ENCODE measurements at regions not wholly inside any gene's neighbourhood (a gene's known extent, or its start where the extent isn't known, plus 50 kb on each side); places are given as distances from the start of the nearest gene placed in this dataset.

DNA sequence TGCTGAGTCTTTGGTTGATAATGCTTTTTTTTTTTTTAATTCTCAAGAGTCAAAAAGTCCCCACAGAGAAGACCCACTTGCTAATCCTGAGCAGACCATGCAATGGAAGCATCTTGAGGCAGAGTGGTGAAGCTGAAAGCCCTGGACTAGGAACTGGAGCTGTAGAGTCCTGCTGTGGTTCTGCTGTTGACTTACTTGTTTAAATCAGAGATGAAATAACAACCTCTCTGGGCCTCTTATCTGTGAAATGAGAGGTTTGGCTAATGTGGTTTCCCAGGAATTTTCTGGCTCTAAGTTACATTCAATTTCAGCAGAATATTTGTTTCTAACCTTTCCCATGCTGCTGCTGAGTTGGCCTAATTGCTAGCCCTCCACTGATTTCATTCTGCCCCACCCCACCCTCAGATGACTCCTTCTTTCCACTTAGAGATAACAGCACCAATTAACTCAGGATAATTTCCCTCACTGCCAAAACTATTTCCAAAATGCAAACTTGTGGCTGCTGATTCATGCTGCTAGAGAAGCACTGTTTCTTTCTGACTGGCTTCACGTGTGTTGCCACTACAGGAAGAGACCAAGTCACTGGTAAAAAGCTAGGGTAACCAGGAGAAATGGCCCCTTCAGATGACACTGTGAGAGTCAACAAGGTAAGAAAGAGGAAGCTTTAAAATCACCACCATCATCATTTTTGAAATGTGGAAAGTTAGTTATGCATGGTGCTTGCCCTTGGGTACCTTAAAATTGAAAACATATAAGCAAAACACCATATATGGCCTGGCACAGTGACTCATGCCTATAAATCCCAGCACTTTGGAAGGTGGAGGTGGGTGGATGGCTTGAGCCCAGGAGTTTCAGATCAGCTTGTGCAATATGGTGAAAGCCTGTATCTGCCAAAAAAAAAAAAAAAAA lies 326.4 kb downstream of the DCHS2 start:
- ATAC-seq = no peak
- TF ChIP-seq, protein P1, sequence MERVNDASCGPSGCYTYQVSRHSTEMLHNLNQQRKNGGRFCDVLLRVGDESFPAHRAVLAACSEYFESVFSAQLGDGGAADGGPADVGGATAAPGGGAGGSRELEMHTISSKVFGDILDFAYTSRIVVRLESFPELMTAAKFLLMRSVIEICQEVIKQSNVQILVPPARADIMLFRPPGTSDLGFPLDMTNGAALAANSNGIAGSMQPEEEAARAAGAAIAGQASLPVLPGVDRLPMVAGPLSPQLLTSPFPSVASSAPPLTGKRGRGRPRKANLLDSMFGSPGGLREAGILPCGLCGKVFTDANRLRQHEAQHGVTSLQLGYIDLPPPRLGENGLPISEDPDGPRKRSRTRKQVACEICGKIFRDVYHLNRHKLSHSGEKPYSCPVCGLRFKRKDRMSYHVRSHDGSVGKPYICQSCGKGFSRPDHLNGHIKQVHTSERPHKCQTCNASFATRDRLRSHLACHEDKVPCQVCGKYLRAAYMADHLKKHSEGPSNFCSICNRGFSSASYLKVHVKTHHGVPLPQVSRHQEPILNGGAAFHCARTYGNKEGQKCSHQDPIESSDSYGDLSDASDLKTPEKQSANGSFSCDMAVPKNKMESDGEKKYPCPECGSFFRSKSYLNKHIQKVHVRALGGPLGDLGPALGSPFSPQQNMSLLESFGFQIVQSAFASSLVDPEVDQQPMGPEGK (CRISPR knock-in tag; IDR thresholded peaks at IDR 0.05; ENCODE audit: borderline replicate concordance) = no peak

DNA sequence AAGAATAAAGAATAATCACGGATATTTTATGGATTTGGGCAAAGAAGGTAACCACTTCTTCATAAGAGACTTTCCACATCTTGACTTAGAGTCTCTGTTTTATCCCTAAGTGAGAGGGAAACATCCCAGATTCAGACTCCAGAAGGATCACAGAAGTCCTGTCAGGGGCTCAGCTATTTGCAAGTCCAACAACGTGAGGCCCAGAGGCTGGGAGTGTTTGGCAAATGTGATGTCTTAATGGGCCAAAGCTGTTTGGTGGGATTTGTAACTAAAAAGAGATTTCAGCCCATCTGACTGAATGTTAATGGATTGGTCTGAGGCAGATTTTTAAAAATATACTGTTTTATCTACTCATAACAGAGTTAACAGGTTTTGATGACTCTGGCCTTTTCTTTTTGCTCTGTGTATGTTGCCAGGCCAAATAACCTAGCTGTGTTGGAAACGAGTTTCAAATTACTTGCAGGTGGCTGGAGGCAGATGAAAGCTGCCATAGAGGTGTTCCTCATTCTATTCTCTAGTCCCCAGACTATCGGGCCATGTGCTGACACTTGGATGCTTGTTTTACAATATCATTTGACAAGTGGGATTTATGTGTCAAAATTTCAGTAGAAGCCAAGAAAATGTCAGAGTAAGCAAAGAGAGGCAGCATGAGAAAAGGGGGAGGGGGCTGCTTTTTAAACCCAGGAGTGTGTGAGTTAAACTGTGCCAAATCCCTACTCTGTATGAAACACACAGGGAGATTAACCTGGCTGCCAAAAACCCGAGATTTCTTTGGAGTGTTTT lies 330.9 kb downstream of the DCHS2 start:
- ATAC-seq = no peak
- TF ChIP-seq ZNF565 (CRISPR knock-in tag; conservative IDR thresholded peaks at IDR 0.05; ENCODE audit: low read depth) = no peak
- TF ChIP-seq, protein P2, sequence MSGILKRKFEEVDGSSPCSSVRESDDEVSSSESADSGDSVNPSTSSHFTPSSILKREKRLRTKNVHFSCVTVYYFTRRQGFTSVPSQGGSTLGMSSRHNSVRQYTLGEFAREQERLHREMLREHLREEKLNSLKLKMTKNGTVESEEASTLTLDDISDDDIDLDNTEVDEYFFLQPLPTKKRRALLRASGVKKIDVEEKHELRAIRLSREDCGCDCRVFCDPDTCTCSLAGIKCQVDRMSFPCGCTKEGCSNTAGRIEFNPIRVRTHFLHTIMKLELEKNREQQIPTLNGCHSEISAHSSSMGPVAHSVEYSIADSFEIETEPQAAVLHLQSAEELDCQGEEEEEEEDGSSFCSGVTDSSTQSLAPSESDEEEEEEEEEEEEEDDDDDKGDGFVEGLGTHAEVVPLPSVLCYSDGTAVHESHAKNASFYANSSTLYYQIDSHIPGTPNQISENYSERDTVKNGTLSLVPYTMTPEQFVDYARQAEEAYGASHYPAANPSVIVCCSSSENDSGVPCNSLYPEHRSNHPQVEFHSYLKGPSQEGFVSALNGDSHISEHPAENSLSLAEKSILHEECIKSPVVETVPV (CRISPR knock-in tag; IDR thresholded peaks at IDR 0.05) = no peak
- TF ChIP-seq, protein P3, sequence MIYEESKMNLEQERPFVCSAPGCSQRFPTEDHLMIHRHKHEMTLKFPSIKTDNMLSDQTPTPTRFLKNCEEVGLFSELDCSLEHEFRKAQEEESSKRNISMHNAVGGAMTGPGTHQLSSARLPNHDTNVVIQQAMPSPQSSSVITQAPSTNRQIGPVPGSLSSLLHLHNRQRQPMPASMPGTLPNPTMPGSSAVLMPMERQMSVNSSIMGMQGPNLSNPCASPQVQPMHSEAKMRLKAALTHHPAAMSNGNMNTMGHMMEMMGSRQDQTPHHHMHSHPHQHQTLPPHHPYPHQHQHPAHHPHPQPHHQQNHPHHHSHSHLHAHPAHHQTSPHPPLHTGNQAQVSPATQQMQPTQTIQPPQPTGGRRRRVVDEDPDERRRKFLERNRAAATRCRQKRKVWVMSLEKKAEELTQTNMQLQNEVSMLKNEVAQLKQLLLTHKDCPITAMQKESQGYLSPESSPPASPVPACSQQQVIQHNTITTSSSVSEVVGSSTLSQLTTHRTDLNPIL (CRISPR knock-in tag; IDR thresholded peaks at IDR 0.05; ENCODE audit: low read depth) = no peak
- no peak for TF ChIP-seq ZFP30 (CRISPR knock-in tag; IDR thresholded peaks at IDR 0.05)
- no peak for TF ChIP-seq ZNF8 (CRISPR knock-in tag; IDR thresholded peaks at IDR 0.05)
- TF ChIP-seq, protein P4, sequence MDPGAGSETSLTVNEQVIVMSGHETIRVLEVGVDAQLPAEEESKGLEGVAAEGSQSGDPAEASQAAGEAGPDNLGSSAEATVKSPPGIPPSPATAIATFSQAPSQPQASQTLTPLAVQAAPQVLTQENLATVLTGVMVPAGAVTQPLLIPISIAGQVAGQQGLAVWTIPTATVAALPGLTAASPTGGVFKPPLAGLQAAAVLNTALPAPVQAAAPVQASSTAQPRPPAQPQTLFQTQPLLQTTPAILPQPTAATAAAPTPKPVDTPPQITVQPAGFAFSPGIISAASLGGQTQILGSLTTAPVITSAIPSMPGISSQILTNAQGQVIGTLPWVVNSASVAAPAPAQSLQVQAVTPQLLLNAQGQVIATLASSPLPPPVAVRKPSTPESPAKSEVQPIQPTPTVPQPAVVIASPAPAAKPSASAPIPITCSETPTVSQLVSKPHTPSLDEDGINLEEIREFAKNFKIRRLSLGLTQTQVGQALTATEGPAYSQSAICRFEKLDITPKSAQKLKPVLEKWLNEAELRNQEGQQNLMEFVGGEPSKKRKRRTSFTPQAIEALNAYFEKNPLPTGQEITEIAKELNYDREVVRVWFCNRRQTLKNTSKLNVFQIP (CRISPR knock-in tag; IDR thresholded peaks at IDR 0.05; ENCODE audit: borderline replicate concordance, low read depth) = no peak
- TF ChIP-seq TOX (CRISPR knock-in tag; IDR thresholded peaks at IDR 0.05; ENCODE audit: borderline replicate concordance) = no peak
- TF ChIP-seq PPARA (CRISPR knock-in tag; IDR thresholded peaks at IDR 0.05; ENCODE audit: borderline replicate concordance) = no peak

DNA sequence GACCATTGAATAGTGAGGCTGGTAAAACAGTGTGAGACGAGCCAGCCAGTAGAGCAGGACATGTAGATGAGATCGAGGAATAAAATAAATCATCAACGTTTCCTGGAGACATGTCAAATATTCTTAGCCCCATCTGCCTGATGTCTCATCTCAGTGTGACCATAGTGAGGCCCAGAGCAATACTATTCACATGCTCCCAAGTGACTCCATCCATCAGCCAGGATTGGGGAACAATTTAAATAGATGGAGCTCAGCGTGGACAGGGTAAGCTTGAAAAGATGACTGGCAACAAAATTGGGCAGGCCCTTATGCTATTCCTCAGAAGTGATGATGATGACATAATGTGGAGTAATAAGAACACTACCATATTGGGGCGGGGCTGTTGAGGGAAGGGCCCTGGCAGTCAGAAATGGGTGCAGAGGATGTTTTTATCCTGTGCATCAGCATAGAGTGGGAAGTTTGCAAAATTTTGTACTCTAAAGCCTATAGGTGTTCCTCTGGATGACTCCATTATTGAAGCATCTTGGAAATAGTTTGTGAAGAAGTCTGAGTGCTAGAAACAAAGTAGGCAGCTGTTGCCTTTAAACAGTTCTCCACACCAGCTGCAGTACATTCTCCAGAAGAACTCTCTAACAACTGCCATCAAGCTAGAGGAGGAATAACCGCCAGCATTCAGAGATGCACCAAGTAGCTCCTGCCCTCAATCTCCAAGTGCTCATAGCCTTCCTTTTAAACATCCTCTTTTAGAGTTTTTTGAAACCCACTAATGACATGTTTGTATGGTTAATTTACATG lies 333.0 kb downstream of the DCHS2 start:
- ATAC-seq = no peak
- no peak for TF ChIP-seq PPARA (CRISPR knock-in tag; IDR thresholded peaks at IDR 0.05; ENCODE audit: borderline replicate concordance)
- TF ChIP-seq, protein P5, sequence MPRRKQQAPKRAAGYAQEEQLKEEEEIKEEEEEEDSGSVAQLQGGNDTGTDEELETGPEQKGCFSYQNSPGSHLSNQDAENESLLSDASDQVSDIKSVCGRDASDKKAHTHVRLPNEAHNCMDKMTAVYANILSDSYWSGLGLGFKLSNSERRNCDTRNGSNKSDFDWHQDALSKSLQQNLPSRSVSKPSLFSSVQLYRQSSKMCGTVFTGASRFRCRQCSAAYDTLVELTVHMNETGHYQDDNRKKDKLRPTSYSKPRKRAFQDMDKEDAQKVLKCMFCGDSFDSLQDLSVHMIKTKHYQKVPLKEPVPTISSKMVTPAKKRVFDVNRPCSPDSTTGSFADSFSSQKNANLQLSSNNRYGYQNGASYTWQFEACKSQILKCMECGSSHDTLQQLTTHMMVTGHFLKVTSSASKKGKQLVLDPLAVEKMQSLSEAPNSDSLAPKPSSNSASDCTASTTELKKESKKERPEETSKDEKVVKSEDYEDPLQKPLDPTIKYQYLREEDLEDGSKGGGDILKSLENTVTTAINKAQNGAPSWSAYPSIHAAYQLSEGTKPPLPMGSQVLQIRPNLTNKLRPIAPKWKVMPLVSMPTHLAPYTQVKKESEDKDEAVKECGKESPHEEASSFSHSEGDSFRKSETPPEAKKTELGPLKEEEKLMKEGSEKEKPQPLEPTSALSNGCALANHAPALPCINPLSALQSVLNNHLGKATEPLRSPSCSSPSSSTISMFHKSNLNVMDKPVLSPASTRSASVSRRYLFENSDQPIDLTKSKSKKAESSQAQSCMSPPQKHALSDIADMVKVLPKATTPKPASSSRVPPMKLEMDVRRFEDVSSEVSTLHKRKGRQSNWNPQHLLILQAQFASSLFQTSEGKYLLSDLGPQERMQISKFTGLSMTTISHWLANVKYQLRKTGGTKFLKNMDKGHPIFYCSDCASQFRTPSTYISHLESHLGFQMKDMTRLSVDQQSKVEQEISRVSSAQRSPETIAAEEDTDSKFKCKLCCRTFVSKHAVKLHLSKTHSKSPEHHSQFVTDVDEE (CRISPR knock-in tag; IDR thresholded peaks at IDR 0.05) = no peak
- no peak for TF ChIP-seq ESRRG (CRISPR knock-in tag; IDR thresholded peaks at IDR 0.05)
- TF ChIP-seq RARB (CRISPR knock-in tag; IDR thresholded peaks at IDR 0.05) = no peak
- TF ChIP-seq ZFP3 (CRISPR knock-in tag; IDR thresholded peaks at IDR 0.05) = no peak
- TF ChIP-seq ARNTL (CRISPR knock-in tag; IDR thresholded peaks at IDR 0.05; ENCODE audit: borderline replicate concordance, low read depth) = no peak
- no peak for TF ChIP-seq SNAI2 (CRISPR knock-in tag; IDR thresholded peaks at IDR 0.05)
- TF ChIP-seq ZFP30 (CRISPR knock-in tag; IDR thresholded peaks at IDR 0.05) = no peak
- no peak for TF ChIP-seq ZNF70 (CRISPR knock-in tag; IDR thresholded peaks at IDR 0.05)
- TF ChIP-seq, protein P3 (CRISPR knock-in tag; IDR thresholded peaks at IDR 0.05; ENCODE audit: low read depth) = no peak
- no peak for TF ChIP-seq TCF4 (CRISPR knock-in tag; IDR thresholded peaks at IDR 0.05; ENCODE audit: borderline replicate concordance)
- TF ChIP-seq, protein P2 (CRISPR knock-in tag; IDR thresholded peaks at IDR 0.05) = no peak
- TF ChIP-seq, protein P1 (CRISPR knock-in tag; IDR thresholded peaks at IDR 0.05; ENCODE audit: borderline replicate concordance) = no peak
- no peak for TF ChIP-seq TOX (CRISPR knock-in tag; IDR thresholded peaks at IDR 0.05; ENCODE audit: borderline replicate concordance)
- TF ChIP-seq ZNF8 (CRISPR knock-in tag; IDR thresholded peaks at IDR 0.05) = no peak
- no peak for TF ChIP-seq ISL1 (CRISPR knock-in tag; IDR thresholded peaks at IDR 0.05)

Measured in SK-N-SH treated with all-trans-retinoic acid at 6 μM for 48 hours (cell line).